IPS DF 4.7 (cell line): ENCODE measurements at regions not wholly inside any gene's neighbourhood (a gene's known extent, or its start where the extent isn't known, plus 50 kb on each side); places are given as distances from the start of the nearest gene placed in this dataset.

ENCODE experiments used
- DNase-seq: peaks from one replicate; pipeline ENCODE4 v3.0.0-alpha.2; 2013; ENCODE audit warnings: low spot score; ENCODE audit errors: extremely low read depth

DNA sequence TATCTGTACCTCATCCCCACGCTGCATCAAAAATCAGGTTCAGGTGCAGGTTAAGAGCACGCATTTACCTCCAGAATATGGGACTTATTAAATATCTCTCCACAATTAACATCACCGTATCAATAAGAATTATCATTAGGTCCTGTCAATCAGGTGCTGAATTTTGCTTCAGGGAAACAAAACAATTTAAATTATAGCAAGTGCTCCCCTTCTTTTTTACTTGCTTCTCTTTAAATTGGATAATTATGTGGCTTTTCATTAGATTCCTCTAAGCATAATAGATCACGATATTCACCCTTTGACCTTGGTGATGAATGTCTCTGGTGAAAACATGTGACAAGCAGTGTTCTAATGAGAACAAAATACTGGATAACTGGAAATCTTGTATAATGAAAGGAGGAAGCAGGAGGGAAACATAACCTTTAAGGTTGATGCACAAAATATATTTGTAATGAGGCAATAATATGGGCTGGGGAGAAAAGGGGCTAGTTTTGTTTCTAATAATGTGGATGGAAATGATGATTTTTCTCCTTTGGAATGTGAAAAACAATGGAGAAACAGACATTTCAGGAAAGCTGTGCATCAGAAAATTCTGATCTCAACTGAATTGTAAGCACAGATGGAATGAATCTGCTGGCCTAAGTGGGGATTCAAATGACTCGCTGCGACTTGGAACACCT, 166.9 kb downstream of the SNX10 start:
- no peak for DNase-seq

DNA sequence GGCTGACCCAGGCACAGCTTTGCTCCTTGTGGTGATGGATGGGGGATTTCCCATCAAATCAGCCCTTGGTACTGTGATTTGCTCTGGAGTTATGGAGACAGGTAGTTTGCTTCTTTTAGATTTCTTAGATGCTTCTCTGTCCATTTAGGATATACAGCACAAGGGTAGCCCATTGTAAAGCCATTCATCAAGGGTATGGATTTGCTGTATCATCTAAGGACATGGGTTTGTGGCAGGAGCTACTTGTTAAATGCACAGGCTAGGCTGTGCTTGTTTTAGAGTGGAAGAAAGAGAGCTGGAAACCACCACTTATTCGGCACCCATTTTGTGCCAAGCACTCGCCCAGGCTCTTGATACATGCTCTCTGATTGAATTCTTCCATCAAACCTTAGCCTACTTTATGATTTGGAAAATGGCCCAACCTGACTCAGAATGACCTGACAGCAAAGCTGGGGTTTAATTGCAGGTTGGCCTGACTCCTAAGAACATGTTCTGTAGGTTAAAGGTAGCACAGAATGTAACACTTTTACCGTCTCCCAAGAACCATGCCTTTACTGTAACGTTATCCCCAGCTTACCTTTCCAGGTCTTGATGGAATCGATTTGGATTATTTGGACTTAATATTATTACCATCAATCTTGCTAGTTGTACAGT, 168.0 kb downstream of the SNX10 start:
- DNase-seq, result no peak

DNA sequence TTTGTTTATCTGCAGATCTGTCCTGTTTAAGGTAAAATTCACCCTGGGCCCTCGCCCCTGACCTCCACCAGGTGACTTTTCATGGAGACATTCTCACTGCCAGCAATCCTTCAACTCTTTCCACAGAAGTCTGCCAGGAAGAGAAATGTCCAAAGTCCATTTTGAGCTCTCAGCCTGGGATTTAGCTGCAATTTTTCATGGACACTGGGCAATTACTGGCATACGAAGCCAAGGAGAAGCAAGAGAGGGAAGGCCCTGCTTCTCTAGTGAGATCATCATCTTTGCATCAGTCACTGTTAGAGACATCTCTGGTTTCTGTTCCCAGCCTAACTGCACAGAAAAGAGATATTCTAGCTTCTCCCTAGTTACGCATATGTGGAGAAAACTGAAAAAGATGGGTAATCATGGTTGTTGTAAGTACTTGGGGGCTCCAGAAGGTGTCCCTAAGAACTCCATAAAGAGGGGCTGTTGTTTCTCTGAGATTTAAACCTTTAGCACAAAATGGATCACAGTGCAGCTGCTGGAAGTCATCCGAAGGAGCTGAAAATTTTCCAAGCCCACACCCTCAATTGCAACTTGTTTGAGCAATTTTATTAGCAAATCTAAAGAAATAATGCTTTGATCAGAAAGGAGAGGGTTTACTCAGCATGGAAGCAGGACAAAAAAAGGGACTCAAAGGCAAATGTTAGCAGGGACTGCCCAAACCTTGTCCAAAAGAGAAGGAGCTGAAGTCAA, 168.9 kb downstream of the SNX10 start:
- no peak for DNase-seq

DNA sequence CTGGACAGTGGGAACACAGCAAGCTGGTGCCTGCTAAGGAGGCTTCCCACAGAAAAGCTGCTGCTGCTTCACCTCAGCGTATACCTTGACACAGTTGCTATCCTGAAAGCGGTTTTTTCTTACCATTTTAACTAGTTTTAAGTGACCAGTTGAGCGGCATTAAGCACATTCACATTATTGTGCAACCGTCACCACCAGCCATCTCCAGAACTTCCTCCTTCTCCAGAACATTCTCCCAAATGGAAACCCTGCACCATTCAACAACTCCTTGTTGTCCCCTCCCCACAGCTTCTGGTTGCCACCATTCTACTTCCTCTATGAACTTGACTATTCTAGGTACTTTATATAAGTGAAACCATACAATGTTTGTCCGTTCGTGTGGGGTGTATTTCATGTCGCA, 169.9 kb downstream of the SNX10 start:
- DNase-seq, result no peak

DNA sequence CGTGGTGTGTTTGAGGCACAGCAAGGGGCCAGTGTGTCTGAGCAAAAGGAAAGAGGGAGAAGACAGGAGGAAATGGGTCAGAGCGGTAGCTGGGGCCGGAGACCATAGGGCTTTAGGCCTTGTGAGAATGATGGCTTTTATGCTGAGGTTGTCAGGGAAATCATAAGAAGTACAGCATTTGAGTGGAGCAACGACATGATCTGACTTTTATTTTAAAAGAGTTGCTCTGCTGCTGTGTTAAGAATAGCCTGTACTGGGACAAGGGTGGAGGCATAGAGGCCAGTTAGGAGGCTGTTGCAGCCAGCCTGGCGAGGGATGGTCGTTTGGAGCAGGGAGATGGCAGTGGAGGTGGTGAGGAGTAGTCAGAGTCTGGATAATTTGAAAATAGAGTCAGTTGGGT, 174.3 kb downstream of the SNX10 start:
- no peak for DNase-seq

DNA sequence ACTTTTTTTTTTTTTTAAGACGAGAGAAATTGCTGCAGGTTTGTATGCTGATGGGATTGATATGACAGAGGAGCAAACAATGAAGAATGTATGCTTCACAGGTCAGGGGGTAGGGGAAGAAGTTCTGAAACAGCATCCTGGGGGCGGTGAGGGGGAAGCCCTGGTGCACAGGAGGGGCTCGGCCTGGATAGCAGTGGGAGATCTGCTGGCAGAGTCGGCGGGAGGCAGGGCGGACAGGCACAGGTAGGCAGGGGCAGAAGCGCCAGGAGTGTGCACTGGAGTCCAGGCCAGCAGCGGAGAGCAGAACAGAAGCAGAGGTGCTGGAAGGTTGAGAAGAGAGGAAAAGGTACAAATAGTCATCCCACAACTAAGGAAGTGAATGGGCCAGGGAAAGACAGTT, 175.4 kb downstream of the SNX10 start:
- no peak for DNase-seq

DNA sequence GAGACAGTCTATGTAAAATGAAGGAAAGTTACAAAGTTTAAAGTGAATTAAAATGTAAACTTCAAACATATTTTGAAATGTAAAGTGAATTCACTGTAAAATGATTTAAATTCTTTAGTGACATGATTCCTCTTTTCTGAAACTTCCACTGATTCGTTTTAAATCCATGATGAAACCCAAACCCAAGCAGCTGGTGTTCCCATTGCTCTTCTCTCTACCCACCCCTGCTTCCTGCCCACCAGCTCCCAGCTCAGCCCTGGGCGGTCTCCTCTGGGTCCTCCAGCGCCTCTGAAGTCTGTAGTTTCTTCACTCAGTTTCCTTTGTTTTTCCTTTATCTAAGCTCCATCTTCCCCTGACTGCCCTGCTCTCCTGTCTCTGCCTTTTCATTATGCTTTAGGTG, 175.9 kb downstream of the SNX10 start:
- DNase-seq, result no peak

DNA sequence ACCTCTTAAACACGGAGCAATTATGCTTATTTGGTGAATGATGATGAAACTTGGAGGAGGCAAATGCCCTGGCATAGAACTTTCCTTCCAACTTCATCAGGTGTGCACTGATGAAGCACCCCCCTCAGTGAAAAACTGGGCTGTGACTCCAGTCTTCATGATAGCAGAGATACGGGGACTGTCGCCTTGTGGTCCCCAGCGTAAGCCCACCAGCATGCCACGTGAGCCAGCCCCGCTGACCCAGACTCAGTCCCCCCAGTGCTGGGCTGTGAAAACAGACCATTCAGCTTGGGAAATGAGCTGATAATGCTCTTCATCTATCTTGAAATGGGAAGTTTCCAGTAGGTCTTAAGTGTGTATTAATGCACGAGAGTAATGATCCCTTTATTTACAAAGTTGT, 177.0 kb downstream of the SNX10 start:
- DNase-seq, result no peak

DNA sequence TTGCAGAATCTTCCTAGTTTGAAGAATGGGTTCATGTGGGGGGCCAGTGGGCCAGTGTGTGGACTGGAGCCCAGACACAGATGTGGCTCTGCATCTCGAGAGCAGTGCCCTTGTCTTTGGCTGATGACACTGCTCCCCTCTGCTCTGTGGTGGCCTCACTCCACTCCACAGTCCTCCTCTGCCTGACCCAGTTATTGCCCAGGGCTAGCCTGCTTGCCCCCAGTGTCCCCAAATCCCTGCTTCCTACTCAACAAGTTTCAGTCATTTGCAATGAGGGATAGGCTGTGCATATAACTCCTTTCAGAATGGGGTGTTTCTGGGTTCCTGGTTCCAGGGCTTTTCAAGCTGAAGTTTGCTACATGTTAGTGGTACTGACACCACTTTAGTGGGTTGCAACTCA, 177.5 kb downstream of the SNX10 start:
- no peak for DNase-seq

DNA sequence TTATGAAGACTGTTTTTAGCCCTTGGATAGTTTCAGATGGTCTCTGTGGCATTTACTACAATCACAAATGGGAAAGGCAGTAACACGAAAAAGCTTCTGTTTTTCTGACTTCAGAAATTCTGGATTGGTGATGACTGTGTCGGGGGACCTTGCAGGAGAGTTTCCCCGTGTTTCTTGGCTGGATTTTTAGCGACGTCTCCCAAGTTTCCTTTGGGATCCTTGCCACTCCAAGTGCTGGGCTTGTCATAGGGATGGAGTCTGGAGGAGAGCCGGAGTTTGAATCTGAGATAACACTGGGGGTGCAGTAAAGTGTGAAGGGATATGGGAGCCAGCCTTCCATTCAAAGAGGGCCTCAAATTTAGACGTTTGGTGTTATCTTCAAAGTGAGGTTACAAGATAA, 179.0 kb downstream of the SNX10 start:
- no peak for DNase-seq

DNA sequence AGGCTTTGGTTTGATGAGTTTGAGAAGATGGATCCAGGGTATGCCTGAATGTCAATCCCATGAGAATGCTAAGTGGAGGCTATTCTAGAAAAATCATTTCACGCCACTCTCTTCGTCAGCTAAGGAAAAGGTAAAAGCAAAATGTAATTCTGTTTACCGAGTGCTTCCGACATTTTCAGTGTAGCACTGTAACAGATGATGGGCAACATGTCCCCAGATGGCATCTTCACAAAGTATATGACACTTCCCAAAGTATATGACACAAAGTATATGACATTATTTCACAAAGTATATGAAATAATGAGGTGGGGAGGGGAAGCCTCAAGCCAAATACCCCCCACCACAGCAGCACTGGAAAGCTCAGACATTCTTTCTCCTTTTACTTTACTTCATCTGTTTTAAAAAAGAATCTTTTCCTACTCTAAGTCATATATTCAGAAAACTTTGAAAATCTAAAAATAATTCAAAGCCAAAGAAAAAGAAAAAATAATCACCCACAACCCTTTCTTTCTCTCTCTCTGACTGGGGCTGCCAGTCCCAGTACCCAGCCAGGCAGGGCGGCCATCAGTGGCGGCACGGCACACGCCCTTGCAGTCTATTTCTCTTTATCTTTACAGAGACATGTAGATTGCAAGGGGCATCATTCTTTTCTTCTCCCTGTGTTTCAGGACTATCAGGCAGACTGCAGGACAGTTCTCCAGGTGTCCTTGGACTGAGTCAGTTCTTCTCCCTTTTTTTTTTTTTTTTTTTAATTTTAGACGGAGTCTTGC, 179.8 kb downstream of the SNX10 start:
- no peak for DNase-seq

DNA sequence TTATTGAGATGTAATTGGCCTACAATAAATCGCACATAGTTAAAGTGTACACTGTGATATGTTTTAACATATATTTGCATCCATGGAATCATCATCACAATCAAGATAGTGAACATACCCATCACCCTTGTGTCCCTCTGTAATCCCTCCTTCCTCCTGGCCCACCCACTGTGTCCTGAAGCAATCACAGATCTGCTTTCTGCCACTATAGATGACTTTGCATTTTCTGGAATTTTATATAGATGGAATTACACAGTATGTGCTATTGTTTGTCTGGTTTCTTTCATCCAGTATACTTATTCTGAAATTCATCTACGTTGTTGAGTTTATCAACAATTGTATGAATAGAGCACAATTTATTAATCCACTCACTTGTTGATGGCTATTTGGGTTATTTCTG, 181.3 kb downstream of the SNX10 start:
- no peak for DNase-seq

DNA sequence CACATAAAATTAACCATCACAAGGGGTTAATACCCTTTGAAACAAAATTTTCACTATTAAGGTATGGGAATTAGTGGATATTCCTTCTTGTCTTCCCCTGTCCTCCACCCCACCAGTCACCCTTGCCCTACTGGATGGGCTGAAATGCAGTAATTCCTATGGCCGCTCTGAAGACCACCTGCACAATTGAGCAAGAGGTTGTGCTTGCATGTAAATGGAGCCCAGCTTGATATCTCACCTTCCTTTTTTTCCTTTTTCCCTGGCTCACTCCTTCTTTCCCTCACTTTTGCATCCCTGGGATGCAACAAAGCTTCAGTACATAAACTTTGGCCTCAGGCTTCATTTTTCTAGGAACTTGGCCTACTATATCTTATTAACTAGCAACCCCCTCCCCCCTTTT, 184.6 kb downstream of the SNX10 start:
- no peak for DNase-seq

DNA sequence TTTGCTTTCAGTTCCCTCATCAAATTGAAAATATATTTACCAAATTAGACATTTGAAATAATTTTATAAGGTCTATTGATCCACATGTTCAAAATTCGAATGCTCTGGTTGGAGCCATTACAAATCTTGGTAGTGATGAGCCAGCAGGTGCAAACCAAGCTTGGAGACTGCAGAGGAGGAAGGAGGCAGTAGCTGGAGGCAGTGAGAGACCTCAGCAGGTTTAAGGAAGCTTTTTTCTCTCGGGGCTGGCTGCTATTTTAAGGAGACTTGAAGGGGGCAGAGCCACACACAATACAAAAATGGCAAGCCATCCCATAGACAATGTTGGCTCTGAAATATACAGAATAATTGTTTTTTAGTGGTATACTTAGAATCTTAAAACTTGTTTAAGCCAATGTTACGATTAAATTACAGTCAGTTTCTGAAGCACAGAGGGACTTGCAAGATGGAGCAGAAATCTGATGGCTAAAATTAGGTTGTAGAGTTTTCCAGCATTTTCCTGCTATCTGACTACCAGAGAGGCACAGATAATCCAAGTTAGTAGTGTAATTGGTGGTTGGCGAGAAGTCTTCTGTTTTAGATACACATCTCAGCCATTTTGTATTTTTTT, 185.8 kb downstream of the SNX10 start:
- no peak for DNase-seq

DNA sequence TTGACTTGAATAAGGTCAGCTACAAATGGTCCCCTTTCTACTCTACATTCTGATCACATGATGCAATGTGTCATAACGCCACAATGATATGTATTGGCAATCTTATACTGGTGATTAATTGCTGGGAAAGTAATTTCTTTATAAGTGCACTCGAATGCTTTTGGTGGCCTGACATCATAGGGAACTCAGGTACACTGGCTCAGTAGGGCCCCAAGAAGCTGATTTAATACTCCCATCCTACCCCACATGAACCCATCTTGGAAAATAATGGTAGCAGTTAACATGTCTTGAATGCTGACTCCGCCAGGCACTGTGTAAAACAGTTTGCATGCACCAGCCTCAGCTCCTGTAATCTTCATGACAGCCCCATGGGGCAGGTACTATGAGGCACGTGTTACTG, 186.9 kb downstream of the SNX10 start:
- no peak for DNase-seq

DNA sequence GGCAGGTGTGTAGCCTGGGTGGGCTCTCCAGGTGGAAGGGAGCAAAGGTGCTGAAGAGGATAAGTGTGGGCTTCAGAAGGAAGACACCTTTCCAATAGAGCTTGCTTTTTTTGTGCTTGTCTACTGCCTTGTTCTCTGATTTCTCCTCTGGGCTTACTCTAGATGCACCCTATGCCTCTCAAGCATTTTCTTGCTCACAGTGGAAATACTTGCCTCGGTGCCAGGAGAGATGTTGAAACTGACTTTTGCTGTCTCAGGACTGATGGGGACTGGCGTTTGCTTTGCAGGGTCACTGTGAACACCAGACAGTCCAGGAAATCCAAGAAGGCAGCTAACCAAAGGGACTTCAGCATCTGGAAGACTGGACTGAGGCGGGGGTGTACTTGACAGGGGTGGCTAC, 187.9 kb downstream of the SNX10 start:
- no peak for DNase-seq

DNA sequence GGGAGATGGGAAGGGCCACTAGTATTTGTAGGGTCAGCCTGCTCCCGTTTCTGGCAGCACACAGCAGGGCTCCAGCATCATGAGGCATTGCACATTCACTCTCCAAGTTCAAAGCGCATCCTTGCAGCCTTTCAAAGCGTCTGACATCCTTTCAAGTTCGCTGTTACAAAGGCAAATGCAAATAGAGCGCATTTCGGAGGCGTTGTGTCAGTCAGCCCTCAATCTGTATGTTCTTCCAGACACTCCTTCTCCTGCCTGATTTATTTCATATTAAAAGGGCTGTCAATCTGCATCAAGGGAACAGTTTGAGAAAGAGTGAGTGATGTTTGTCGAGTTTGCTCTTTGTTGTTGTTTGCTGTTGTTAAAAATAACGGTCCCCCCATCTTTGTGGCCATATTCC, 188.5 kb downstream of the SNX10 start:
- DNase-seq, result no peak

DNA sequence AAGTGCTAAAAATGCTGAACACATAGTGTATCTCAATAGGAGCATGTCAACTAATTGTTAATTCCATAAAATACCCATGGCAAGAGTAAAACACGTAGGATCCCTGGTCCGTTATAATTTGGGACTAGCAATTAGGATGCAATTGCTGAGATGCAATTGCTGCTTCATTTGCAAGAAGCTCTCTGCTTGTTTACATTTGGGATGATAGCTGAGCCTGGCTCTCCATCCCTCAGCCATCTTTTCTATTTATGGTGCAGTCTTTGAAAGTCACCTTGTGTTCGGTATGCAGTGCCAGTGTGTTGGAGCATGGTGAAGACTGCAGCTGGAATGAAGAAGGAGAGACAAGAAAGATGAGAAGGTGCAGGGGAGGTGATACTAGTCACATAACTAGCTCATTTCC, 191.3 kb downstream of the SNX10 start:
- DNase-seq, result no peak

DNA sequence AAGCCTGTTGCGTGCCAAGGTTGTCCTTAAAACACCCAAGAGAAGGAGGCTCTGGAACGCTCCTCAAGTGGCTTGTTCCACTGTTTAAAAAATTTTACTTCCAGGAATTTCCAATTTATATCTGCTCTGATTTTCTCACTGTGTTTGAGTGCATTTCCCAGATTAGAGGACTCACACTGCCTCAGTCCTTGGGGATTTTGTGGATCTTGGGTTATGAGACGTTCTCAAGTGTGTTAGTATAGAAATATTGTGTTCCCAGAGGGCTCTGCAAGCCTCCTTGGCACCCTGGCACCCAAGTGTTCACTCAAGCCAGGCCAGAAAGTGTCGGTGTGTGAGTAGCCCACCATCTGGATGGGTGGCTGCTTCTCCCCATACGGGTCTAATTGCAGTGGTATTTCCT, 192.2 kb downstream of the SNX10 start:
- DNase-seq, result no peak

DNA sequence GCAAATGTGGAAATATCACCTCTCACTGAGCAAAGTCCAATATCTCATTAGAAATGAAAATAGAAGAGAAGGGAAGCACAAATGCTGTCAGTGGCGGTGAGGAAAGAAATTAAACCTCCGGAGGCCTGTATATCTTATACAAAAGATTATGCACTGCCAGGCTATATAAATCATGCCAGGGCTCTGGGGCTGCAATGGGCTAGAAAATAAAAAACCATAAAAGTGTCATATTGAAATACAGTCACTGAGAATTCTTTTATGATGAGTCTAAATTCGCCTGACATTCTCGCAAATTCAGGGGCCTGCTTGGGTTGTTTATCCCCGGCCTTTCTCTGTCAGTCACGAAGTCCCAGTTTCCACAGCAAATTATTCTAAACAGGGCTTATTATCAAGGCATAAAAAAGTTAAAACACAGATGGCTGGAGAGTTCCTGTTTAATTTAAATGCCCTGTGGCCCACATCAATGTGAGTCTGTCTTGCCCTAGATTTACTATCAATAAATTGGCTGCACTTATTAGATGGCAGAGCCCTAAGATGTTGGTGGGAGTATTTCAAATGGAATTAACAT, 193.8 kb downstream of the SNX10 start:
- DNase-seq, result no peak

DNA sequence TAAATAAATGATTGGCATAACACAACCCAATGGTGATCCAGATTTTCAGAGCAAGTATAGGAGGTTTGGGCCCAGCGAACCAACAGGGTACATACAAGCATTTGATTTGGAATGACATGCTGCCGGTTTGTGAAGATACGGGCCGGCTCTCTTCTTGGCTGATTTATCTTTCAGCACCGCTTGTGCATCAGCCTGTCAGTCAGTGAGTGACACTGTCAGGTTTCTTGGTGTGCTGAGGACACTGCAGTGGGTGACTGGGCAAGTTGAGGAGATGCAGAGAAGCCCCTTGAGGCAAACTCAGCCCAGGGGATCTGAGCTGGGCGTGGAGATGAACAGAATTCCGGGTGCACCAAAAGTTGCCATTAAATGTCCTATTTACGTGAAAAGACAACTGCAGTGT, 194.5 kb downstream of the SNX10 start:
- no peak for DNase-seq
